Kidney epithelial cell (primary cell): ENCODE measurements at regions not wholly inside any gene's neighbourhood (a gene's known extent, or its start where the extent isn't known, plus 50 kb on each side); places are given as distances from the start of the nearest gene placed in this dataset.
"Not testable (repeated sequence)": the region's sequence is repeated elsewhere in the genome, so short reads cannot be mapped to it uniquely, and the experiment has no call there.

Experiments
- DNase-seq: peaks from one replicate; pipeline ENCODE4 v3.0.0-alpha.2; 2010; ENCODE audit warnings: low read depth
- H3K27me3 ChIP-seq: 2 replicates; pipeline ENCODE4 v1.6.0; 2011; ENCODE audit warnings: low read length; ENCODE audit not compliant: control insufficient read depth, insufficient read depth
- H3K36me3 ChIP-seq: 2 replicates; pipeline ENCODE4 v1.5.1; 2011; ENCODE audit warnings: low read length; ENCODE audit not compliant: control insufficient read depth, insufficient read depth
- H3K4me3 ChIP-seq: 2 replicates; pipeline ENCODE4 v1.5.1; 2011; ENCODE audit warnings: low read depth, mild to moderate bottlenecking, control low read depth, low read length
- CTCF ChIP-seq: IDR thresholded peaks from 2 replicates; pipeline ENCODE4 v1.5.1; 2011; ENCODE audit warnings: mild to moderate bottlenecking, moderate library complexity, low read length, control low read depth, inconsistent platforms; ENCODE audit not compliant: insufficient read depth, poor library complexity, severe bottlenecking

GRCh38 chrX:33949300-33949699, 182.8 kb downstream of the FAM47A start:
- Histone ChIP-seq H3K4me3 (no peak overlapping the region), H3K27me3 (no peaks in the 10 kb centered on the region), H3K36me3 (no peaks in the 10 kb centered on the region)
- no peak for DNase-seq
- no peak for TF ChIP-seq CTCF

- not testable (repeated sequence) for DNase-seq, H3K4me3 ChIP-seq, H3K36me3 ChIP-seq, H3K27me3 ChIP-seq
Measured at GRCh38 chrX:33926249-33926648, 205.9 kb downstream of the FAM47A start.

GRCh38 chrX:33923262-33923661, 208.9 kb downstream of the FAM47A start:
- Histone ChIP-seq H3K36me3 (no peaks in the 10 kb centered on the region), H3K27me3 (no peaks in the 10 kb centered on the region), H3K4me3 (no peak overlapping the region)
- no peak for DNase-seq
- TF ChIP-seq CTCF = no peak

- no peak for DNase-seq
- TF ChIP-seq CTCF = no peak
- H3K4me3 ChIP-seq = no peak overlapping the region
- no peaks in the 10 kb centered on the region for H3K27me3 ChIP-seq
- no peaks in the 10 kb centered on the region for H3K36me3 ChIP-seq
Measured at GRCh38 chrX:33909836-33910235, 222.3 kb downstream of the FAM47A start.

- no peaks in the 10 kb centered on the region for H3K36me3 ChIP-seq
- H3K4me3 ChIP-seq = no peak overlapping the region
- no peak for DNase-seq
- no peaks in the 10 kb centered on the region for H3K27me3 ChIP-seq
- TF ChIP-seq CTCF = no peak
Measured at GRCh38 chrX:33908898-33909297, 223.2 kb downstream of the FAM47A start.

- Histone ChIP-seq H3K27me3 (no peaks in the 10 kb centered on the region), H3K4me3 (no peak overlapping the region), H3K36me3 (no peaks in the 10 kb centered on the region)
- no peak for DNase-seq
- no peak for TF ChIP-seq CTCF
Measured at GRCh38 chrX:33908074-33908473, 224.0 kb downstream of the FAM47A start.
